AG04450 (cell line): ENCODE measurements at regions not wholly inside any gene's neighbourhood (a gene's known extent, or its start where the extent isn't known, plus 50 kb on each side); places are given as distances from the start of the nearest gene placed in this dataset.

ENCODE experiments used
- CTCF ChIA-PET: fragments of 300-600, 350-600 bp; formaldehyde crosslinking; extraction: SDS; loops from one replicate; lab custom pipeline; 2022; ENCODE audit warnings: antibody characterized with exemption, inconsistent platforms; lab: Charles Lee
- POLR2A ChIA-PET: fragments of 350-600 bp; formaldehyde crosslinking; extraction: SDS; loops from one replicate; lab custom pipeline; 2021; ENCODE audit warnings: antibody characterized with exemption, inconsistent platforms; lab: Yijun Ruan, JAX
- DNase-seq: peaks from one replicate; pipeline ENCODE4 v3.0.0-alpha.2; 2011; ENCODE audit warnings: low read depth, low spot score
- H3K27ac ChIP-seq: one replicate; pipeline ENCODE4 v1.5.1; 2012; ENCODE audit warnings: low read depth, low read length, control low read depth
- H3K27me3 ChIP-seq: one replicate; pipeline ENCODE4 v1.6.0; 2012; ENCODE audit warnings: low read length; ENCODE audit not compliant: control insufficient read depth, insufficient read depth
- H3K4me3 ChIP-seq: 2 replicates; pipeline ENCODE4 v1.5.1; 2011; ENCODE audit warnings: mild to moderate bottlenecking, low read depth, low read length, control low read depth
- H3K9me3 ChIP-seq: 2 replicates; pipeline ENCODE4 v1.5.1; 2012; ENCODE audit warnings: low read length; ENCODE audit not compliant: control insufficient read depth, insufficient read depth
- TF ChIP-seq, protein P1 (sequence below): IDR thresholded peaks from 2 replicates; pipeline ENCODE4 v1.5.1; 2011; ENCODE audit warnings: low read depth, low read length, control low read depth, inconsistent platforms

DNA sequence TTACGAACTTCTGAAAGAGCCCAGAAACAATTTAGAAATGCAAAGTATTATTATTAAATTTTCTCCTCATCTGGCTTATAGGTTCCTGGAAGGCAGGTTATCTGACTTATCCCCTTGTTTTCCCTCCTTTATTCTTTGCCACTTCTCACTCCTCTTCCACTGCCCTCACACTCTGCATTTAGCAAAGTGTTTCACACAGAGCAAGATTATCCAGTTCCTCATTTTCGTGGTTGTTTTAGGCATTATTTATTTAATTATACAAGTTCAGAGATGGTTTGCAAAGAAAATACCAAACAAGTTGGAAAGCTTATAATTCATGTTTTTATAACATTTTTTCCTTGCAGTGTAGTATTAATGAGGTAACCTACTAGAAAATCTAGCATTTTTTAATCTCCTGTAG, 544.9 kb downstream of the NSUN3 start:
- Histone ChIP-seq H3K9me3 (no peaks in the 10 kb centered on the region), H3K4me3 (no peak overlapping the region), H3K27ac (no peak overlapping the region), H3K27me3 (no peaks in the 10 kb centered on the region)
- ChIA-PET CTCF (no interaction called here), POLR2A (no interaction called here)
- no peak for DNase-seq
- TF ChIP-seq, protein P1, sequence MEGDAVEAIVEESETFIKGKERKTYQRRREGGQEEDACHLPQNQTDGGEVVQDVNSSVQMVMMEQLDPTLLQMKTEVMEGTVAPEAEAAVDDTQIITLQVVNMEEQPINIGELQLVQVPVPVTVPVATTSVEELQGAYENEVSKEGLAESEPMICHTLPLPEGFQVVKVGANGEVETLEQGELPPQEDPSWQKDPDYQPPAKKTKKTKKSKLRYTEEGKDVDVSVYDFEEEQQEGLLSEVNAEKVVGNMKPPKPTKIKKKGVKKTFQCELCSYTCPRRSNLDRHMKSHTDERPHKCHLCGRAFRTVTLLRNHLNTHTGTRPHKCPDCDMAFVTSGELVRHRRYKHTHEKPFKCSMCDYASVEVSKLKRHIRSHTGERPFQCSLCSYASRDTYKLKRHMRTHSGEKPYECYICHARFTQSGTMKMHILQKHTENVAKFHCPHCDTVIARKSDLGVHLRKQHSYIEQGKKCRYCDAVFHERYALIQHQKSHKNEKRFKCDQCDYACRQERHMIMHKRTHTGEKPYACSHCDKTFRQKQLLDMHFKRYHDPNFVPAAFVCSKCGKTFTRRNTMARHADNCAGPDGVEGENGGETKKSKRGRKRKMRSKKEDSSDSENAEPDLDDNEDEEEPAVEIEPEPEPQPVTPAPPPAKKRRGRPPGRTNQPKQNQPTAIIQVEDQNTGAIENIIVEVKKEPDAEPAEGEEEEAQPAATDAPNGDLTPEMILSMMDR: no peak

DNA sequence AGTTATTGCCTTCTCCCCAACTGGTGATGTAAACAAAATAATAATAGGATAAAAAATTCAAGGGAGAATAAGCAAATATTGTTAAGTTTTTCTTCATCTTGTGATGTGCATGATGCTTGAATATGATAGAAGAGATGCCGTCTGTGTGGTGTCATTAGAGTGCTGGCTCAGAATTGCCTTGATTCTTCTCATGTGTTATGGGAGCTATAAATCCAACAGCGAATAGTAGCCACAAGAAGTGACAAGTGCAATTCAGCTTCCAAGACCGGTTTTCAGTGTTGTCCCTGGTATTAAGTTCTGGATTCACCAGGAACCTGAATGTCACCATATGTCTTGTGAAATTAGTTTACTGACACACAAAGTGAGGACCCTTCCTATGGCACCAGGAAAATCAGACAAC, 547.0 kb downstream of the NSUN3 start:
- no peaks in the 10 kb centered on the region for H3K27me3 ChIP-seq
- POLR2A ChIA-PET: no interaction called here
- no peak for DNase-seq
- H3K9me3 ChIP-seq: no peaks in the 10 kb centered on the region
- TF ChIP-seq, protein P1: no peak
- H3K27ac ChIP-seq: no peak overlapping the region
- no peak overlapping the region for H3K4me3 ChIP-seq
- CTCF ChIA-PET: no interaction called here

DNA sequence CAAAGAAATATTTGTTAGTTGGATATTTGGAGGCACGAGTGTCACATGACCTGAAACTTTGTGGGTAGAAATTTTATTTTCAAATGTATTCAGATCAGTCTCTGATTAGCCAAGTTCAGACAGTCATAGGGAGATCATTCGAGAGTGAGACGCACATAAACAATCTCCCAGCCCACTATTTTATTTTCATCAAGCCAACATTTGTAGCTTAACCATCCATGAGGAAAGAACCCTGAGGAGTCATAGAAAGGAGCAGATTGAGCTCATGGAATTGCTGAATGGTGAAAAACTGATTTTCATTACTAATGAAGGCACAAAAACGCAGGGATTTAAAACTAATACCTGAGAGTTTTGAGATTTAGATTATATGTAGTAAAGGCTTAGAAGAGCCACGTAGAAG, 548.7 kb downstream of the NSUN3 start:
- no peaks in the 10 kb centered on the region for H3K27me3 ChIP-seq
- DNase-seq: no peak
- POLR2A ChIA-PET: no interaction called here
- TF ChIP-seq, protein P1: no peak
- no peak overlapping the region for H3K4me3 ChIP-seq
- H3K27ac ChIP-seq: no peak overlapping the region
- no peaks in the 10 kb centered on the region for H3K9me3 ChIP-seq
- CTCF ChIA-PET: no interaction called here

DNA sequence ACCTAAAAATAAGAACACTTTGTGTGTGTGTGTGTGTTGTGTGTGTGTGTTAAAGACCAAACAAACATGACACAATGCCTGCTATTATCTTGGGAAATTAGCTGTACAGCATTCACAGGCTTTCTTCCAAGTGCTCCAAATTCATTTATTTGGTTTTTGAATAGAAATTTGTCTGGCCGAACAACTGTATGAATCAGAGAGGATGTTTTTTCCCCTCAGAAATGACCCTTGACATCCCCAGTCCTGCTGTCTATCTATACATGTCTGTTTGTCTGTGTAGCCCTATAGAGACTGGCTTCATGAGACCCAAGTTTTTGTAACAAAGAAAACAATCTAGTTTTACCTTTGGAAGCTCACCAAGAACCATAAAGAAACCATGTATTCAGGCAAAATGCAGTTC, 549.8 kb downstream of the NSUN3 start:
- ChIA-PET CTCF (no interaction called here), POLR2A (no interaction called here)
- no peak for DNase-seq
- no peak overlapping the region for H3K4me3 ChIP-seq
- no peaks in the 10 kb centered on the region for H3K9me3 ChIP-seq
- H3K27ac ChIP-seq: no peak overlapping the region
- TF ChIP-seq, protein P1: no peak
- H3K27me3 ChIP-seq: no peaks in the 10 kb centered on the region

DNA sequence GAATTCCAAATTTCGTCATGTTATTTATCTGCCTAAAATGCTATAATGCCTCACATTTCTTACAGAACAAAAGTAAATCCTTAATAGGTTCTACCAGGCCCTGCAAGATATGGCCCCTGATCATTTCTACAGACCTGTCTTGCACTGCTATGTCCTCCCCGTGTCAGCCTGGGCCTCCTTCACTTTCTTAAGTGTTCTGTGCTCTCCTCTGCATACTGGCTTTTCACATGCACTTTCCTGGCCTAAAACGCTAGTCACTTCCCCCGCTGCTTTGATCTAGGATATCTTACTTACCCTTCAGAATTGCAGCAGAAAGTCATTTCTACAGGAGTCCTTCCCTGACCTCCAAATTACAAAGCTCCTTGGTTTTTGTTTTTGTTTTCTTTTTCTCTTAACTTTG, 551.3 kb downstream of the NSUN3 start:
- H3K27ac ChIP-seq: no peak overlapping the region
- TF ChIP-seq, protein P1: no peak
- ChIA-PET POLR2A (no interaction called here), CTCF (no interaction called here)
- no peaks in the 10 kb centered on the region for H3K27me3 ChIP-seq
- no peaks in the 10 kb centered on the region for H3K9me3 ChIP-seq
- H3K4me3 ChIP-seq: no peak overlapping the region
- DNase-seq: no peak
